ENCODE measurements at regions not wholly inside any gene's neighbourhood (a gene's known extent, or its start where the extent isn't known, plus 50 kb on each side); places are given as distances from the start of the nearest gene placed in this dataset.

DNA sequence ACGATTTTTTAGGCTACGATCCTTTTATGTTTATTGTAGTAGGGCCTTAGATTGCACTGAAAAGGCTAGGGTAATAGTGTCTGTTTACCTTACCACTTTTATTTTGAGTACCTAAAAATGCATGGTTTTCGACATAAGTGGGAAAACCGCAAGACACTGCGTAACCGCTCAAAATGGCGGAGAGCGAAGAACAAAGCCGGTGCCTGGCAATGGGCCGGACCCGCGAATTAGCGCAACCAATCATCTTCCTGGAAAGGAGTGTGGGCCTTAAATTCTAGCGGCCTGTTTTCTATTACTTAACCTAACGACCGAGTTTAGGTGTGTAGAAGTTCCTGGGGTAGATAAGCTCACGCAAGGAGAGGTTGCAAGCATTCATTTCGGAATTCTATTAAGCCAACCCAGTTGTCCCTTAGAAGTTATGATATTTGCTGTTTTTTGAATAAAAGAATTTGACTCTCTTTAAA is 118.0 kb downstream of the HFE start:
- TF ChIP-seq, protein P1, sequence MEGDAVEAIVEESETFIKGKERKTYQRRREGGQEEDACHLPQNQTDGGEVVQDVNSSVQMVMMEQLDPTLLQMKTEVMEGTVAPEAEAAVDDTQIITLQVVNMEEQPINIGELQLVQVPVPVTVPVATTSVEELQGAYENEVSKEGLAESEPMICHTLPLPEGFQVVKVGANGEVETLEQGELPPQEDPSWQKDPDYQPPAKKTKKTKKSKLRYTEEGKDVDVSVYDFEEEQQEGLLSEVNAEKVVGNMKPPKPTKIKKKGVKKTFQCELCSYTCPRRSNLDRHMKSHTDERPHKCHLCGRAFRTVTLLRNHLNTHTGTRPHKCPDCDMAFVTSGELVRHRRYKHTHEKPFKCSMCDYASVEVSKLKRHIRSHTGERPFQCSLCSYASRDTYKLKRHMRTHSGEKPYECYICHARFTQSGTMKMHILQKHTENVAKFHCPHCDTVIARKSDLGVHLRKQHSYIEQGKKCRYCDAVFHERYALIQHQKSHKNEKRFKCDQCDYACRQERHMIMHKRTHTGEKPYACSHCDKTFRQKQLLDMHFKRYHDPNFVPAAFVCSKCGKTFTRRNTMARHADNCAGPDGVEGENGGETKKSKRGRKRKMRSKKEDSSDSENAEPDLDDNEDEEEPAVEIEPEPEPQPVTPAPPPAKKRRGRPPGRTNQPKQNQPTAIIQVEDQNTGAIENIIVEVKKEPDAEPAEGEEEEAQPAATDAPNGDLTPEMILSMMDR (IDR thresholded peaks at IDR 0.05; ENCODE audit: low read depth, low read length), result no peak
- no peak for TF ChIP-seq EZH2phosphoT487 (IDR thresholded peaks at IDR 0.05; ENCODE audit: low read depth)
